ENCODE measurements at regions not wholly inside any gene's neighbourhood (a gene's known extent, or its start where the extent isn't known, plus 50 kb on each side); places are given as distances from the start of the nearest gene placed in this dataset.

- Histone ChIP-seq H3K27me3 (no peaks in the 10 kb centered on the region), H3K4me3 (no peak overlapping the region), H3K9me3 (no peaks in the 10 kb centered on the region), H3K27ac (no peak overlapping the region), H3K4me1 (no peaks in the 10 kb centered on the region), H3K36me3 (no peaks in the 10 kb centered on the region)
- DNase-seq (ENCODE audit: low spot score in 2 of 2), result no peak
- intact Hi-C loops (cut with DNase I; ENCODE audit: low total_unique reads), result no loop called here
- TF ChIP-seq, protein P1, sequence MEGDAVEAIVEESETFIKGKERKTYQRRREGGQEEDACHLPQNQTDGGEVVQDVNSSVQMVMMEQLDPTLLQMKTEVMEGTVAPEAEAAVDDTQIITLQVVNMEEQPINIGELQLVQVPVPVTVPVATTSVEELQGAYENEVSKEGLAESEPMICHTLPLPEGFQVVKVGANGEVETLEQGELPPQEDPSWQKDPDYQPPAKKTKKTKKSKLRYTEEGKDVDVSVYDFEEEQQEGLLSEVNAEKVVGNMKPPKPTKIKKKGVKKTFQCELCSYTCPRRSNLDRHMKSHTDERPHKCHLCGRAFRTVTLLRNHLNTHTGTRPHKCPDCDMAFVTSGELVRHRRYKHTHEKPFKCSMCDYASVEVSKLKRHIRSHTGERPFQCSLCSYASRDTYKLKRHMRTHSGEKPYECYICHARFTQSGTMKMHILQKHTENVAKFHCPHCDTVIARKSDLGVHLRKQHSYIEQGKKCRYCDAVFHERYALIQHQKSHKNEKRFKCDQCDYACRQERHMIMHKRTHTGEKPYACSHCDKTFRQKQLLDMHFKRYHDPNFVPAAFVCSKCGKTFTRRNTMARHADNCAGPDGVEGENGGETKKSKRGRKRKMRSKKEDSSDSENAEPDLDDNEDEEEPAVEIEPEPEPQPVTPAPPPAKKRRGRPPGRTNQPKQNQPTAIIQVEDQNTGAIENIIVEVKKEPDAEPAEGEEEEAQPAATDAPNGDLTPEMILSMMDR (IDR thresholded peaks at IDR 0.05), result no peak
- no peak for TF ChIP-seq POLR2AphosphoS5 (IDR thresholded peaks at IDR 0.05)
- TF ChIP-seq POLR2A (IDR thresholded peaks at IDR 0.05), result no peak
Measured at GRCh38 chr3:74329096-74329495, 285.4 kb downstream of the CNTN3 start.

DNA sequence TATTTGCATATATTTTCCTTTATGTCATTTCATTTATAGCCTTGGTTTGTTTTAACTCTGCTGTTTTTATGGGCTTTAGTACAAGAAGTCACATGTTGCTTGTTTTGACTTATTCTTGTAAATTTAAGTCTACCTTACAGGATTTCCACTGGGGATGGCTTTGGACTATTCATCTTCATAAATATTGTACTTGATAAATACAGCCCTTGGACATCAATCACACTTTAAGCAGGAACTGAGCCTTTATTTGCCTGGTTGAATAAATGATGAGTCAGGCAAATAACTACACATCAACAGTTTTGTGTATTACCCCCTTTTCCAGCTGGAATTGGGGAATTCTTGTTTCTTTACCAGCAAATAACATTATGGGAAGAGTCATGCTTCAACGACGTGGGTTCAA, 286.0 kb downstream of the CNTN3 start:
- no peak overlapping the region for H3K27ac ChIP-seq
- no peak overlapping the region for H3K4me3 ChIP-seq
- no peaks in the 10 kb centered on the region for H3K9me3 ChIP-seq
- no peaks in the 10 kb centered on the region for H3K36me3 ChIP-seq
- intact Hi-C loops (cut with DNase I; ENCODE audit: low total_unique reads), result no loop called here
- no peaks in the 10 kb centered on the region for H3K4me1 ChIP-seq
- TF ChIP-seq, protein P1 (IDR thresholded peaks at IDR 0.05), result no peak
- no peak for TF ChIP-seq POLR2A (IDR thresholded peaks at IDR 0.05)
- no peak for TF ChIP-seq POLR2AphosphoS5 (IDR thresholded peaks at IDR 0.05)
- no peak for DNase-seq (ENCODE audit: low spot score in 2 of 2)
- no peaks in the 10 kb centered on the region for H3K27me3 ChIP-seq

DNA sequence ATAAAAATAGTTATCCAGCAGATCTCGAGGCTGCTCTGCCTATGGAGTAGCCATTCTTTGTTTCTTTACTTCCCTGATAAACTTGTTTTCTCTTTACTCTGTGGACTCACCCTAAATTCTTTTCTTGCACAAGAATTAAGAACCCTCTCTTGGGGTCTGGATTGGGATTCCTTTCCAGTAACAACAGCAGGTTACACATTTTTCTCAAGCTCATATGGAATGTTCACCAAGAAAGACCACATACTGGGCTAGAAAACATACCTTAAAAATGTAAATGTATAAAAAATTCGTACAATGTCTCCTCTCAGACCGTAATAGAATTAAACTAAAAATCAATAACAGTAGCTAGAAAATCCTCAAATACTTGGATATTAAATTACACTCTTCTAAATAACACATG, 299.2 kb downstream of the CNTN3 start:
- TF ChIP-seq POLR2A (IDR thresholded peaks at IDR 0.05) (no peak), POLR2AphosphoS5 (IDR thresholded peaks at IDR 0.05) (no peak)
- TF ChIP-seq, protein P1 (IDR thresholded peaks at IDR 0.05), result no peak
- peaks cover 7% of the 10 kb centered on the region in 2 donors for H3K9me3 ChIP-seq
- no peak overlapping the region for H3K4me3 ChIP-seq
- no peaks in the 10 kb centered on the region for H3K4me1 ChIP-seq
- H3K27me3 ChIP-seq, result no peaks in the 10 kb centered on the region
- no peaks in the 10 kb centered on the region for H3K36me3 ChIP-seq
- intact Hi-C loops (cut with DNase I; ENCODE audit: low total_unique reads), result no loop called here
- no peak for DNase-seq (ENCODE audit: low spot score in 2 of 2)
- H3K27ac ChIP-seq, result no peak overlapping the region

GRCh38 chr3:74314696-74315095, 299.8 kb downstream of the CNTN3 start:
- TF ChIP-seq POLR2A (IDR thresholded peaks at IDR 0.05) (no peak), POLR2AphosphoS5 (IDR thresholded peaks at IDR 0.05) (no peak)
- TF ChIP-seq, protein P1 (IDR thresholded peaks at IDR 0.05), result no peak
- Histone ChIP-seq H3K36me3 (no peaks in the 10 kb centered on the region), H3K27ac (no peak overlapping the region), H3K27me3 (no peaks in the 10 kb centered on the region), H3K4me1 (no peaks in the 10 kb centered on the region), H3K4me3 (no peak overlapping the region), H3K9me3 (peaks cover 7% of the 10 kb centered on the region in 2 donors)
- no peak for DNase-seq (ENCODE audit: low spot score in 2 of 2)
- intact Hi-C loops (cut with DNase I; ENCODE audit: low total_unique reads), result no loop called here

DNA sequence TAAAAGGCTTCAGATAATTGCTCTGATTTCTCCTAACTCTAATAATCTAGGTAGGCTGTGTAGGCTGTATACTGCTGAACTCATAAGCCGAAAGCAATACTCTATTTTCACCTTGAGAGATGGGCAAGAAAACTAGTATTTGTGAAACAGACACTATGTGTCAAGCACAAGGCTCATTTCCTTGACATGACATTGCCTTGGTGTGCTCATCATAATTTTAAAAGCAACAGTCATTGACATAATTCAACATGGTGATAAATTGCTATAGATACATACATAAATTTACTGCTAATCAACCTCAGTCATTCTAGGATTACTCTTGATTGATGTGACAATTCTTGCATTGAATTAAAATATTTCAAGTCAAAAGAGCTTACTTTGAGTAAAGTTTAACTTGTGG, 304.7 kb downstream of the CNTN3 start:
- no peak for DNase-seq (ENCODE audit: low spot score in 2 of 2)
- H3K36me3 ChIP-seq, result no peaks in the 10 kb centered on the region
- H3K4me3 ChIP-seq, result no peak overlapping the region
- no peaks in the 10 kb centered on the region for H3K9me3 ChIP-seq
- H3K4me1 ChIP-seq, result no peaks in the 10 kb centered on the region
- H3K27me3 ChIP-seq, result no peaks in the 10 kb centered on the region
- H3K27ac ChIP-seq, result no peak overlapping the region
- TF ChIP-seq POLR2A (IDR thresholded peaks at IDR 0.05), result no peak
- intact Hi-C loops (cut with DNase I; ENCODE audit: low total_unique reads), result no loop called here

DNA sequence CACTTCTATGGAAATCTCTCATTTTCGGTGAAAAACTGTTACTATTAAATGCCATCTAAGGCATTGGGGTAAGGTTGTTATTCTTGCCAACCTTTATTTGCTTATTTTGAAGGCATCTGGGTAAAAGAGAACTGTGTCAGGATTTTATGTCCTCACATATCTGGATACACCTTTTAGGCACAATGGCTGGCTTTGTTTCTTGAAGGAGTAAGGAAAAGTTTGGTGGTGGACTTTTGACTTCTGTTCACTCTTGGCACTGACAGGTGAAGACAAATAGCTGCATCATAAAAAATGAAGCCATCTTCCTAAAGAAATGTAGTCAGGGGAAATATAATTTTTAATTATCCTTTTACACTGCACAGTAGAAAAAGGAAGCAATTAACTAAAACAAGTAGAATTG, 310.0 kb downstream of the CNTN3 start:
- H3K27ac ChIP-seq, result no peak overlapping the region
- no peaks in the 10 kb centered on the region for H3K27me3 ChIP-seq
- intact Hi-C loops (cut with DNase I; ENCODE audit: low total_unique reads), result no loop called here
- TF ChIP-seq POLR2AphosphoS5 (IDR thresholded peaks at IDR 0.05) (no peak), POLR2A (IDR thresholded peaks at IDR 0.05) (no peak)
- TF ChIP-seq, protein P1 (IDR thresholded peaks at IDR 0.05), result no peak
- H3K4me3 ChIP-seq, result no peak overlapping the region
- no peaks in the 10 kb centered on the region for H3K36me3 ChIP-seq
- no peaks in the 10 kb centered on the region for H3K9me3 ChIP-seq
- no peak for DNase-seq (ENCODE audit: low spot score in 2 of 2)
- no peaks in the 10 kb centered on the region for H3K4me1 ChIP-seq

All from breast epithelium (tissue), 4 donors.